ENCODE measurements at regions not wholly inside any gene's neighbourhood (a gene's known extent, or its start where the extent isn't known, plus 50 kb on each side); places are given as distances from the start of the nearest gene placed in this dataset.

- Histone ChIP-seq H2BK120ac (ENCODE audit: low read depth, low read length) (no peak overlapping the region), H3K4me3 (ENCODE audit: low read length in 2 of 2) (peak overlapping the region in 1 of 2 donors; percentile 13), H3K4me2 (ENCODE audit: insufficient read depth, low read length, poor library complexity, severe bottlenecking) (no peak overlapping the region), H3K4me1 (ENCODE audit: control insufficient read depth in 2 of 2, insufficient read depth in 1 of 2, low read depth in 1 of 2, low read length in 2 of 2) (peaks cover 0 to 4% of the 10 kb centered on the region in 2 donors), H3K27ac (replicated peaks; ENCODE audit: low read length) (no peak overlapping the region), H4K91ac (ENCODE audit: low read depth, low read length, poor library complexity) (no peak overlapping the region), H3K23ac (ENCODE audit: low read depth, low read length, poor library complexity) (no peak overlapping the region), H3K18ac (ENCODE audit: low read length) (no peak overlapping the region), H2BK15ac (ENCODE audit: low read length) (no peak overlapping the region), H3K4ac (ENCODE audit: low read length) (no peak overlapping the region), H2AFZ (ENCODE audit: low read length) (no peak overlapping the region), H3K36me3 (replicated peaks in 1 of 2; ENCODE audit: control insufficient read depth in 2 of 2, insufficient read depth in 2 of 2, low read length in 2 of 2) (no peaks in the 10 kb centered on the region), H3K9me3 (replicated peaks in 1 of 2; ENCODE audit: control insufficient read depth in 2 of 2, insufficient read depth in 1 of 2, low read depth in 1 of 2, low read length in 2 of 2) (peaks cover 0 to 2% of the 10 kb centered on the region in 2 donors), H3K9ac (ENCODE audit: low read depth, low read length, poor library complexity) (no peak overlapping the region), H2AK5ac (ENCODE audit: low read depth, low read length) (no peak overlapping the region), H3K27me3 (ENCODE audit: control insufficient read depth in 3 of 3, insufficient read depth in 3 of 3, low read depth in 1 of 3, low read length in 3 of 3) (peaks cover 0 to 3% (median 0%) of the 10 kb centered on the region in 3 experiments), H2BK5ac (ENCODE audit: low read length) (no peak overlapping the region), H3K79me1 (ENCODE audit: low read depth, low read length) (no peaks in the 10 kb centered on the region), H3K14ac (ENCODE audit: low read length) (no peak overlapping the region), H4K8ac (ENCODE audit: low read depth, low read length) (no peak overlapping the region), H2BK12ac (ENCODE audit: low read length) (no peak overlapping the region)
- no CpG with 5 or more reads among the region's 5 CpGs for WGBS, 2 donors (ENCODE audit: extremely low coverage in 2 of 2, insufficient read length in 2 of 2, insufficient replicate concordance in 1 of 2)
- no peak for DNase-seq (ENCODE audit: low spot score)
Observed at GRCh38 chr18:22044474-22045220, 124.7 kb upstream of the GATA6 start.

DNA sequence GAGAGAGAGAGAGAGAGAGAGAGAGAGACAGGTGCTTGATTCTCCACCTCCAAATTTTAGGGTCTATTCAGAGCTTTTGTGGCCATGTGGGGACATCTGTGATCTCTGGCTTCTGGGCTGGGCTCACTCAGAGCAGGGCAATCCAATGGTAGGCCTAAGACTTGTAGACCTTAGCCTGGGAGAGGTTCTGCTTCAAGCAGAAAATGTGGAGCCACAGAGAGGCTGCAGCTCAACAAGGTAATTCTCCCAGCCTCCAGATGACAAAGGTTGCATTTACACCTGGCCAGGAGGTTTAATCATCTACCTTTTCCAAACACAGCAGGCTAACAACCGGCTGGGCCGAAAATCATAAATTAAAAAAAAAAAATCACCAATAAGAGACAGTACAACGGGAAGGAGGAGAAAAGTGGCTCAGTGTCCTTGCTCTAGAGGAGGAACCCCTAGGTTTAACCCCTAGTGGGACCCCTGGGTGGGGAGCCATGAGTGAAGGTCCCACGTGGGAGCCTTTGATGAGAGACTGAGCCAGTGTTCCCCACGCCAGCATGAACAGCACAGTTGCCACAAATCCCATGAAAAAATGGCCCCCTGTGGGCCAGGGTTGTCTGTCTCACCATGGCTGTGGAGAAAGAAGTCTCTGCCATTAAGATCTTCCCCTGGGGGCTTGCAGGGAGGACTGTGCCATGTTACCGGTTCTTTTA, 124.0 kb upstream of the GATA6 start:
- H3K36me3 ChIP-seq (replicated peaks in 1 of 2; ENCODE audit: control insufficient read depth in 2 of 2, insufficient read depth in 2 of 2, low read length in 2 of 2), result no peaks in the 10 kb centered on the region
- H3K14ac ChIP-seq (ENCODE audit: low read length), result no peak overlapping the region
- peaks cover 0 to 3% (median 0%) of the 10 kb centered on the region in 3 experiments for H3K27me3 ChIP-seq (ENCODE audit: control insufficient read depth in 3 of 3, insufficient read depth in 3 of 3, low read depth in 1 of 3, low read length in 3 of 3)
- H2BK12ac ChIP-seq (ENCODE audit: low read length), result no peak overlapping the region
- H2BK15ac ChIP-seq (ENCODE audit: low read length), result no peak overlapping the region
- H4K91ac ChIP-seq (ENCODE audit: low read depth, low read length, poor library complexity), result no peak overlapping the region
- H2BK5ac ChIP-seq (ENCODE audit: low read length), result no peak overlapping the region
- no peak overlapping the region for H3K9ac ChIP-seq (ENCODE audit: low read depth, low read length, poor library complexity)
- no peaks in the 10 kb centered on the region for H3K79me1 ChIP-seq (ENCODE audit: low read depth, low read length)
- H2AK5ac ChIP-seq (ENCODE audit: low read depth, low read length), result no peak overlapping the region
- H3K23ac ChIP-seq (ENCODE audit: low read depth, low read length, poor library complexity), result no peak overlapping the region
- no peak overlapping the region for H3K27ac ChIP-seq (replicated peaks; ENCODE audit: low read length)
- DNase-seq (ENCODE audit: low spot score), result no peak
- H3K9me3 ChIP-seq (replicated peaks in 1 of 2; ENCODE audit: control insufficient read depth in 2 of 2, insufficient read depth in 1 of 2, low read depth in 1 of 2, low read length in 2 of 2), result peaks cover 0 to 2% of the 10 kb centered on the region in 2 donors
- no peak overlapping the region for H3K4me3 ChIP-seq (ENCODE audit: low read length in 2 of 2)
- H3K4ac ChIP-seq (ENCODE audit: low read length), result no peak overlapping the region
- WGBS, 2 donors (ENCODE audit: extremely low coverage in 2 of 2, insufficient read length in 2 of 2, insufficient replicate concordance in 1 of 2), result no CpG with 5 or more reads among the region's 6 CpGs
- no peak overlapping the region for H3K18ac ChIP-seq (ENCODE audit: low read length)
- H2BK120ac ChIP-seq (ENCODE audit: low read depth, low read length), result no peak overlapping the region
- no peak overlapping the region for H4K8ac ChIP-seq (ENCODE audit: low read depth, low read length)
- no peak overlapping the region for H3K4me2 ChIP-seq (ENCODE audit: insufficient read depth, low read length, poor library complexity, severe bottlenecking)
- H2AFZ ChIP-seq (ENCODE audit: low read length), result no peak overlapping the region
- H3K4me1 ChIP-seq (ENCODE audit: control insufficient read depth in 2 of 2, insufficient read depth in 1 of 2, low read depth in 1 of 2, low read length in 2 of 2), result peaks cover 0 to 4% of the 10 kb centered on the region in 2 donors

- H3K23ac ChIP-seq (ENCODE audit: low read depth, low read length, poor library complexity), result no peak overlapping the region
- no peak overlapping the region for H3K18ac ChIP-seq (ENCODE audit: low read length)
- H2AK5ac ChIP-seq (ENCODE audit: low read depth, low read length), result no peak overlapping the region
- no peak overlapping the region for H2BK15ac ChIP-seq (ENCODE audit: low read length)
- no peak overlapping the region for H3K4ac ChIP-seq (ENCODE audit: low read length)
- H3K14ac ChIP-seq (ENCODE audit: low read length), result no peak overlapping the region
- peaks cover 0 to 4% of the 10 kb centered on the region in 2 donors for H3K4me1 ChIP-seq (ENCODE audit: control insufficient read depth in 2 of 2, insufficient read depth in 1 of 2, low read depth in 1 of 2, low read length in 2 of 2)
- H2BK12ac ChIP-seq (ENCODE audit: low read length), result no peak overlapping the region
- H3K4me3 ChIP-seq (ENCODE audit: low read length in 2 of 2), result no peak overlapping the region
- no peak overlapping the region for H4K8ac ChIP-seq (ENCODE audit: low read depth, low read length)
- H2AFZ ChIP-seq (ENCODE audit: low read length), result no peak overlapping the region
- no peak overlapping the region for H2BK5ac ChIP-seq (ENCODE audit: low read length)
- DNase-seq (ENCODE audit: low spot score), result no peak
- H3K27ac ChIP-seq (replicated peaks; ENCODE audit: low read length), result no peak overlapping the region
- no peak overlapping the region for H4K91ac ChIP-seq (ENCODE audit: low read depth, low read length, poor library complexity)
- no peak overlapping the region for H3K4me2 ChIP-seq (ENCODE audit: insufficient read depth, low read length, poor library complexity, severe bottlenecking)
- no peaks in the 10 kb centered on the region for H3K36me3 ChIP-seq (replicated peaks in 1 of 2; ENCODE audit: control insufficient read depth in 2 of 2, insufficient read depth in 2 of 2, low read length in 2 of 2)
- peaks cover 0 to 3% (median 0%) of the 10 kb centered on the region in 3 experiments for H3K27me3 ChIP-seq (ENCODE audit: control insufficient read depth in 3 of 3, insufficient read depth in 3 of 3, low read depth in 1 of 3, low read length in 3 of 3)
- no peaks in the 10 kb centered on the region for H3K79me1 ChIP-seq (ENCODE audit: low read depth, low read length)
- WGBS, 2 donors (ENCODE audit: extremely low coverage in 2 of 2, insufficient read length in 2 of 2, insufficient replicate concordance in 1 of 2), result no CpG with 5 or more reads among the region's 2 CpGs
- H2BK120ac ChIP-seq (ENCODE audit: low read depth, low read length), result no peak overlapping the region
- H3K9me3 ChIP-seq (replicated peaks in 1 of 2; ENCODE audit: control insufficient read depth in 2 of 2, insufficient read depth in 1 of 2, low read depth in 1 of 2, low read length in 2 of 2), result peaks cover 0 to 2% of the 10 kb centered on the region in 2 donors
- no peak overlapping the region for H3K9ac ChIP-seq (ENCODE audit: low read depth, low read length, poor library complexity)
Observed at GRCh38 chr18:22046473-22046872, 122.9 kb upstream of the GATA6 start.

GRCh38 chr18:22047485-22047884, 121.9 kb upstream of the GATA6 start:
- no peak overlapping the region for H4K8ac ChIP-seq (ENCODE audit: low read depth, low read length)
- no peak overlapping the region for H2BK120ac ChIP-seq (ENCODE audit: low read depth, low read length)
- no peak overlapping the region for H2BK12ac ChIP-seq (ENCODE audit: low read length)
- H3K27me3 ChIP-seq (ENCODE audit: control insufficient read depth in 3 of 3, insufficient read depth in 3 of 3, low read depth in 1 of 3, low read length in 3 of 3), result peaks cover 0 to 3% (median 0%) of the 10 kb centered on the region in 3 experiments
- peaks cover 0 to 4% of the 10 kb centered on the region in 2 donors for H3K4me1 ChIP-seq (ENCODE audit: control insufficient read depth in 2 of 2, insufficient read depth in 1 of 2, low read depth in 1 of 2, low read length in 2 of 2)
- H3K23ac ChIP-seq (ENCODE audit: low read depth, low read length, poor library complexity), result no peak overlapping the region
- no peak overlapping the region for H3K4me3 ChIP-seq (ENCODE audit: low read length in 2 of 2)
- H2AK5ac ChIP-seq (ENCODE audit: low read depth, low read length), result no peak overlapping the region
- no peaks in the 10 kb centered on the region for H3K9me3 ChIP-seq (replicated peaks in 1 of 2; ENCODE audit: control insufficient read depth in 2 of 2, insufficient read depth in 1 of 2, low read depth in 1 of 2, low read length in 2 of 2)
- no peaks in the 10 kb centered on the region for H3K79me1 ChIP-seq (ENCODE audit: low read depth, low read length)
- no peak overlapping the region for H3K27ac ChIP-seq (replicated peaks; ENCODE audit: low read length)
- H2BK5ac ChIP-seq (ENCODE audit: low read length), result no peak overlapping the region
- H2AFZ ChIP-seq (ENCODE audit: low read length), result no peak overlapping the region
- H3K14ac ChIP-seq (ENCODE audit: low read length), result no peak overlapping the region
- no CpG with 5 or more reads among the region's 3 CpGs for WGBS, 2 donors (ENCODE audit: extremely low coverage in 2 of 2, insufficient read length in 2 of 2, insufficient replicate concordance in 1 of 2)
- no peak overlapping the region for H2BK15ac ChIP-seq (ENCODE audit: low read length)
- H3K4ac ChIP-seq (ENCODE audit: low read length), result no peak overlapping the region
- H3K36me3 ChIP-seq (replicated peaks in 1 of 2; ENCODE audit: control insufficient read depth in 2 of 2, insufficient read depth in 2 of 2, low read length in 2 of 2), result no peaks in the 10 kb centered on the region
- H4K91ac ChIP-seq (ENCODE audit: low read depth, low read length, poor library complexity), result no peak overlapping the region
- H3K4me2 ChIP-seq (ENCODE audit: insufficient read depth, low read length, poor library complexity, severe bottlenecking), result no peak overlapping the region
- H3K9ac ChIP-seq (ENCODE audit: low read depth, low read length, poor library complexity), result no peak overlapping the region
- DNase-seq (ENCODE audit: low spot score), result no peak
- no peak overlapping the region for H3K18ac ChIP-seq (ENCODE audit: low read length)

Data from neuronal stem cell (in vitro differentiated cells).